Esophagus squamous epithelium (tissue), 4 donors: ENCODE measurements at regions not wholly inside any gene's neighbourhood (a gene's known extent, or its start where the extent isn't known, plus 50 kb on each side); places are given as distances from the start of the nearest gene placed in this dataset.

Source experiments
- POLR2A ChIP-seq, 4 donors: fragments of 450-650 bp; IDR thresholded peaks; one replicate each; pipeline ENCODE4 v1.6.1; 2017; ENCODE audit warnings: antibody characterized with exemption in 4 of 4, mild to moderate bottlenecking in 4 of 4, moderate library complexity in 3 of 4
- TF ChIP-seq, protein P1 (sequence below), 6 experiments: fragments of 450-650 bp in 4 of 6; fragments of 200-600 bp in 2 of 6; sonication (generic) in 2 of 6; IDR thresholded peaks; one replicate each; pipeline ENCODE4 v1.5.1; 2016 to 2019; ENCODE audit warnings: antibody characterized with exemption in 6 of 6, mild to moderate bottlenecking in 4 of 6, moderate library complexity in 4 of 6

- TF ChIP-seq, protein P1, sequence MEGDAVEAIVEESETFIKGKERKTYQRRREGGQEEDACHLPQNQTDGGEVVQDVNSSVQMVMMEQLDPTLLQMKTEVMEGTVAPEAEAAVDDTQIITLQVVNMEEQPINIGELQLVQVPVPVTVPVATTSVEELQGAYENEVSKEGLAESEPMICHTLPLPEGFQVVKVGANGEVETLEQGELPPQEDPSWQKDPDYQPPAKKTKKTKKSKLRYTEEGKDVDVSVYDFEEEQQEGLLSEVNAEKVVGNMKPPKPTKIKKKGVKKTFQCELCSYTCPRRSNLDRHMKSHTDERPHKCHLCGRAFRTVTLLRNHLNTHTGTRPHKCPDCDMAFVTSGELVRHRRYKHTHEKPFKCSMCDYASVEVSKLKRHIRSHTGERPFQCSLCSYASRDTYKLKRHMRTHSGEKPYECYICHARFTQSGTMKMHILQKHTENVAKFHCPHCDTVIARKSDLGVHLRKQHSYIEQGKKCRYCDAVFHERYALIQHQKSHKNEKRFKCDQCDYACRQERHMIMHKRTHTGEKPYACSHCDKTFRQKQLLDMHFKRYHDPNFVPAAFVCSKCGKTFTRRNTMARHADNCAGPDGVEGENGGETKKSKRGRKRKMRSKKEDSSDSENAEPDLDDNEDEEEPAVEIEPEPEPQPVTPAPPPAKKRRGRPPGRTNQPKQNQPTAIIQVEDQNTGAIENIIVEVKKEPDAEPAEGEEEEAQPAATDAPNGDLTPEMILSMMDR (IDR thresholded peaks at IDR 0.05), result no peak
- no peak for TF ChIP-seq POLR2A (IDR thresholded peaks at IDR 0.05)
Measured at GRCh38 chr14:55973285-55973800, 144.9 kb upstream of the PELI2 start.
